Pancreas (tissue), 10 donors: ENCODE measurements at regions not wholly inside any gene's neighbourhood (a gene's known extent, or its start where the extent isn't known, plus 50 kb on each side); places are given as distances from the start of the nearest gene placed in this dataset.

ENCODE experiments used
- ATAC-seq, 4 donors: fragments of 200-7000 bp; cut with Tn5 transposase; one replicate each; pipeline versions ENCODE4 v1.8.0 to v1.9.1; 2020; ENCODE audit warnings: mild to moderate bottlenecking in 4 of 4, moderate library complexity in 4 of 4
- DNase-seq, 6 donors: peaks; one replicate each; pipeline ENCODE4 v3.0.0-alpha.2; 2020
- FAIRE-seq: peaks from 2 replicates; lab custom pipeline; 2012; peaks lifted over from hg19 to GRCh38; lab: Jason Lieb, UNC
- H3K27ac ChIP-seq, 4 donors: fragments of 200-600 bp; sonication (generic); 1 replicate in 3 of 4; 2 replicates in 1 of 4; pipeline versions ENCODE4 v1.5.0 to v1.8.0; 2020
- H3K27me3 ChIP-seq, 4 donors: fragments of 200-600 bp; one replicate each; pipeline ENCODE4 v1.8.0; 2021
- H3K36me3 ChIP-seq, 3 donors: fragments of 200-600 bp; sonication (generic) in 1 of 3; one replicate each; pipeline versions ENCODE4 v1.5.0 to v1.8.0; 2020 to 2021
- H3K4me1 ChIP-seq, 3 donors: fragments of 200-600 bp; one replicate each; pipeline ENCODE4 v1.8.0; 2021
- H3K4me3 ChIP-seq, 4 donors: fragments of 200-600 bp; sonication (generic) in 2 of 4; one replicate each; pipeline versions ENCODE4 v1.5.0 to v1.8.0; 2020 to 2021
- H3K9me3 ChIP-seq, 4 donors: fragments of 200-600 bp; one replicate each; pipeline ENCODE4 v1.8.0; 2021
- CTCF ChIP-seq, 4 donors: fragments of 200-600 bp; sonication (generic) in 3 of 4; IDR thresholded peaks; one replicate each; pipeline versions ENCODE4 v1.5.0 to v1.8.0; 2021; ENCODE audit warnings: antibody characterized with exemption in 4 of 4
- WGBS, 2 donors: extraction: QIAGEN DNeasy Blood & Tissue Kit; methylation state at CpG; one replicate each; pipeline ENCODE4 v1.1.7; 2013; 5-methylcytosine and 5-hydroxymethylcytosine counted together
- intact Hi-C, 3 donors: fragments of 100-400 bp; cut with DNase I; formaldehyde crosslinking; loops; one replicate each; pipeline versions ENCODE4 v1.11.1 to v1.14.2; 2022
- donor health status: healthy with polysubstance abuse.
- donor health status: DM: no; HTN: no; CAD: no; lungs with moderate emphysema.
- donor health status: DM: no; HTN: no; CAD: no.
- donor health status: control.
- donor health status: control.
- donor health status: Bipolar disorder and iron deficiency.
- donor health status: DM: yes; HTN: yes; CAD: no.
- donor health status: DM: no; HTN: no; CAD: no.
- donor health status: DM: no; HTN: no; CAD: no.
- donor health status: DM: yes; HTN: yes; CAD: no.

- no peak overlapping the region for H3K4me3 ChIP-seq
- no peak for TF ChIP-seq CTCF (IDR thresholded peaks at IDR 0.05)
- no peak for FAIRE-seq
- no peaks in the 10 kb centered on the region for H3K4me1 ChIP-seq
- H3K9me3 ChIP-seq: no peaks in the 10 kb centered on the region
- DNase-seq: no peak
- H3K36me3 ChIP-seq: no peaks in the 10 kb centered on the region
- intact Hi-C loops: no loop called here
- no peak for ATAC-seq
- WGBS, 2 donors: 67 to 68% methylated on average over 3 of the region's 3 CpGs
- no peaks in the 10 kb centered on the region for H3K27me3 ChIP-seq
- H3K27ac ChIP-seq: no peak overlapping the region
These were observed 345.0 kb downstream of the SEMA3D start for GRCh38 chr7:84841809-84842208.

- TF ChIP-seq CTCF (IDR thresholded peaks at IDR 0.05): no peak
These were observed 348.0 kb downstream of the SEMA3D start for GRCh38 chr7:84838857-84839256.

GRCh38 chr7:84837405-84837804 is 349.5 kb downstream of the SEMA3D start:
- TF ChIP-seq CTCF (IDR thresholded peaks at IDR 0.05): no peak
- H3K27ac ChIP-seq: no peak overlapping the region
- H3K27me3 ChIP-seq: no peaks in the 10 kb centered on the region
- H3K4me3 ChIP-seq: no peak overlapping the region
- H3K36me3 ChIP-seq: no peaks in the 10 kb centered on the region
- no peaks in the 10 kb centered on the region for H3K9me3 ChIP-seq
- no peak for DNase-seq
- intact Hi-C loops: no loop called here
- H3K4me1 ChIP-seq: no peaks in the 10 kb centered on the region
- ATAC-seq: no peak
- no peak for FAIRE-seq
- 74 to 89% methylated on average over 2 of the region's 2 CpGs for WGBS, 2 donors

More at GRCh38 chr7:84838857-84839256, 348.0 kb downstream of the SEMA3D start:
- no peak for DNase-seq
- no peak for ATAC-seq
- no peaks in the 10 kb centered on the region for H3K4me1 ChIP-seq
- no peaks in the 10 kb centered on the region for H3K27me3 ChIP-seq
- 46 to 50% methylated on average over 5 of the region's 5 CpGs for WGBS, 2 donors
- intact Hi-C loops: no loop called here
- no peak overlapping the region for H3K4me3 ChIP-seq
- H3K36me3 ChIP-seq: no peaks in the 10 kb centered on the region
- no peaks in the 10 kb centered on the region for H3K9me3 ChIP-seq
- FAIRE-seq: no peak
- H3K27ac ChIP-seq: no peak overlapping the region

- intact Hi-C loops: no loop called here
- DNase-seq (no peak), ATAC-seq (no peak), FAIRE-seq (no peak)
- Histone ChIP-seq H3K27me3 (no peaks in the 10 kb centered on the region), H3K27ac (no peak overlapping the region), H3K9me3 (no peaks in the 10 kb centered on the region), H3K4me1 (no peaks in the 10 kb centered on the region), H3K36me3 (no peaks in the 10 kb centered on the region), H3K4me3 (no peak overlapping the region)
- no peak for TF ChIP-seq CTCF (IDR thresholded peaks at IDR 0.05)
These were observed 357.1 kb downstream of the SEMA3D start for GRCh38 chr7:84829719-84830118.

- Histone ChIP-seq H3K4me1 (no peaks in the 10 kb centered on the region), H3K27me3 (no peaks in the 10 kb centered on the region), H3K9me3 (no peaks in the 10 kb centered on the region), H3K4me3 (no peak overlapping the region), H3K27ac (no peak overlapping the region), H3K36me3 (no peaks in the 10 kb centered on the region)
- TF ChIP-seq CTCF (IDR thresholded peaks at IDR 0.05): no peak
- intact Hi-C loops: no loop called here
- ATAC-seq (no peak), DNase-seq (no peak), FAIRE-seq (no peak)
- 69 to 75% methylated on average over 3 of the region's 3 CpGs for WGBS, 2 donors
These were observed 362.7 kb downstream of the SEMA3D start for GRCh38 chr7:84824057-84824651.
